ENCODE measurements at regions not wholly inside any gene's neighbourhood (a gene's known extent, or its start where the extent isn't known, plus 50 kb on each side); places are given as distances from the start of the nearest gene placed in this dataset.

GRCh38 chr3:151935446-151935845, 62.0 kb downstream of the SUCNR1 start:
- no peak for DNase-seq
- no peak overlapping the region for H3K4me3 Mint-ChIP-seq (ENCODE audit: low read depth, unreplicated experiment)
- TF ChIP-seq, protein P1, sequence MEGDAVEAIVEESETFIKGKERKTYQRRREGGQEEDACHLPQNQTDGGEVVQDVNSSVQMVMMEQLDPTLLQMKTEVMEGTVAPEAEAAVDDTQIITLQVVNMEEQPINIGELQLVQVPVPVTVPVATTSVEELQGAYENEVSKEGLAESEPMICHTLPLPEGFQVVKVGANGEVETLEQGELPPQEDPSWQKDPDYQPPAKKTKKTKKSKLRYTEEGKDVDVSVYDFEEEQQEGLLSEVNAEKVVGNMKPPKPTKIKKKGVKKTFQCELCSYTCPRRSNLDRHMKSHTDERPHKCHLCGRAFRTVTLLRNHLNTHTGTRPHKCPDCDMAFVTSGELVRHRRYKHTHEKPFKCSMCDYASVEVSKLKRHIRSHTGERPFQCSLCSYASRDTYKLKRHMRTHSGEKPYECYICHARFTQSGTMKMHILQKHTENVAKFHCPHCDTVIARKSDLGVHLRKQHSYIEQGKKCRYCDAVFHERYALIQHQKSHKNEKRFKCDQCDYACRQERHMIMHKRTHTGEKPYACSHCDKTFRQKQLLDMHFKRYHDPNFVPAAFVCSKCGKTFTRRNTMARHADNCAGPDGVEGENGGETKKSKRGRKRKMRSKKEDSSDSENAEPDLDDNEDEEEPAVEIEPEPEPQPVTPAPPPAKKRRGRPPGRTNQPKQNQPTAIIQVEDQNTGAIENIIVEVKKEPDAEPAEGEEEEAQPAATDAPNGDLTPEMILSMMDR (IDR thresholded peaks at IDR 0.05; ENCODE audit: unreplicated experiment) = no peak
- BruUV-seq (replicated peaks) = no TSS peak
- intact Hi-C loops (cut with micrococcal nuclease; ENCODE audit: unreplicated experiment) = no loop called here
- H3K27me3 Mint-ChIP-seq (ENCODE audit: unreplicated experiment) = no peaks in the 10 kb centered on the region
- no peaks in the 10 kb centered on the region for H3K36me3 Mint-ChIP-seq (ENCODE audit: insufficient read depth, unreplicated experiment)
- no peaks in the 10 kb centered on the region for H3K4me1 Mint-ChIP-seq (ENCODE audit: low read depth, unreplicated experiment)
- CTCF ChIA-PET = no interaction called here
- H3K9me3 Mint-ChIP-seq (ENCODE audit: low read depth, unreplicated experiment) = no peaks in the 10 kb centered on the region
- H3K27ac Mint-ChIP-seq (ENCODE audit: unreplicated experiment) = no peak overlapping the region

DNA sequence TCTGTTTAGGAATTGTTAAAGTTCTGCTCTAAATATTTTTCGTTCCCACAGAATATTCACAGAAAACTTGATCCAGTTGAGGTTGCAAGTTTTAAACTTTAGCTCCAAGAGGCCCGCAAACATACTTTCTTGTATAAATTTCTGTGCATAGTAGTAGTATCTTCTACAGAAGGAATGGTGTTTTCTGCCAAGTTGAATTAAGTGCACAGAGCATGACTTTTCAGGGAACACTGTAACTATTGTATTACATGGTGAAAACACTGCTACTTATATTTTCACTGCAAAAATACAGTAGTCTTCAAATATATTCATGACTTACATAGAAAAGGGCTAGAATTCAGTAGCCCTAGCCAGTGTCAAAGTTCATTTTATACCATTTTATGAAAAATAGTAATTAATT, 67.0 kb downstream of the SUCNR1 start:
- CTCF ChIA-PET = interaction anchor here (0.8 kb wide), 1 partner anchor 9 kb away, joined by 3 read pairs; no protein-coding TSS in a partner anchor
- TF ChIP-seq, protein P1 (IDR thresholded peaks at IDR 0.05; ENCODE audit: unreplicated experiment) = no peak
- no peaks in the 10 kb centered on the region for H3K36me3 Mint-ChIP-seq (ENCODE audit: insufficient read depth, unreplicated experiment)

GRCh38 chr3:151943539-151943938, 70.1 kb downstream of the SUCNR1 start:
- intact Hi-C loops (cut with micrococcal nuclease; ENCODE audit: unreplicated experiment) = no loop called here
- CTCF ChIA-PET = no interaction called here
- H3K27ac Mint-ChIP-seq (ENCODE audit: unreplicated experiment) = no peak overlapping the region
- H3K36me3 Mint-ChIP-seq (ENCODE audit: insufficient read depth, unreplicated experiment) = no peaks in the 10 kb centered on the region
- H3K4me3 Mint-ChIP-seq (ENCODE audit: low read depth, unreplicated experiment) = no peak overlapping the region
- H3K4me1 Mint-ChIP-seq (ENCODE audit: low read depth, unreplicated experiment) = no peaks in the 10 kb centered on the region
- TF ChIP-seq, protein P1 (IDR thresholded peaks at IDR 0.05; ENCODE audit: unreplicated experiment) = no peak
- no peaks in the 10 kb centered on the region for H3K27me3 Mint-ChIP-seq (ENCODE audit: unreplicated experiment)
- no TSS peak for BruUV-seq (replicated peaks)
- no peak for DNase-seq
- peaks cover 2% of the 10 kb centered on the region for H3K9me3 Mint-ChIP-seq (ENCODE audit: low read depth, unreplicated experiment)

More for the DNA sequence above, 67.0 kb downstream of the SUCNR1 start:
- no peaks in the 10 kb centered on the region for H3K9me3 Mint-ChIP-seq (ENCODE audit: low read depth, unreplicated experiment)
- H3K27me3 Mint-ChIP-seq (ENCODE audit: unreplicated experiment) = no peaks in the 10 kb centered on the region
- no peak for DNase-seq
- BruUV-seq (replicated peaks) = no TSS peak
- no peaks in the 10 kb centered on the region for H3K4me1 Mint-ChIP-seq (ENCODE audit: low read depth, unreplicated experiment)
- intact Hi-C loops (cut with micrococcal nuclease; ENCODE audit: unreplicated experiment) = no loop called here
- no peak overlapping the region for H3K27ac Mint-ChIP-seq (ENCODE audit: unreplicated experiment)
- no peak overlapping the region for H3K4me3 Mint-ChIP-seq (ENCODE audit: low read depth, unreplicated experiment)

GRCh38 chr3:151944356-151944755, 70.9 kb downstream of the SUCNR1 start:
- Mint-ChIP-seq H3K36me3 (ENCODE audit: insufficient read depth, unreplicated experiment) (no peaks in the 10 kb centered on the region), H3K27me3 (ENCODE audit: unreplicated experiment) (no peaks in the 10 kb centered on the region), H3K27ac (ENCODE audit: unreplicated experiment) (no peak overlapping the region), H3K4me1 (ENCODE audit: low read depth, unreplicated experiment) (no peaks in the 10 kb centered on the region), H3K4me3 (ENCODE audit: low read depth, unreplicated experiment) (no peak overlapping the region), H3K9me3 (ENCODE audit: low read depth, unreplicated experiment) (peaks cover 2% of the 10 kb centered on the region)
- intact Hi-C loops (cut with micrococcal nuclease; ENCODE audit: unreplicated experiment) = no loop called here
- BruUV-seq (replicated peaks) = no TSS peak
- CTCF ChIA-PET = no interaction called here
- TF ChIP-seq, protein P1 (IDR thresholded peaks at IDR 0.05; ENCODE audit: unreplicated experiment) = no peak
- no peak for DNase-seq
